NCI-H1930 (cell line): ENCODE measurements at regions not wholly inside any gene's neighbourhood (a gene's known extent, or its start where the extent isn't known, plus 50 kb on each side); places are given as distances from the start of the nearest gene placed in this dataset.
"Not testable (repeated sequence)": the region's sequence is repeated elsewhere in the genome, so short reads cannot be mapped to it uniquely, and the experiment has no call there.

Experiments
- DNase-seq, 2 experiments: peaks; one replicate each; lab custom pipeline; 2025; lab: John Stamatoyannopoulos, UW

DNA sequence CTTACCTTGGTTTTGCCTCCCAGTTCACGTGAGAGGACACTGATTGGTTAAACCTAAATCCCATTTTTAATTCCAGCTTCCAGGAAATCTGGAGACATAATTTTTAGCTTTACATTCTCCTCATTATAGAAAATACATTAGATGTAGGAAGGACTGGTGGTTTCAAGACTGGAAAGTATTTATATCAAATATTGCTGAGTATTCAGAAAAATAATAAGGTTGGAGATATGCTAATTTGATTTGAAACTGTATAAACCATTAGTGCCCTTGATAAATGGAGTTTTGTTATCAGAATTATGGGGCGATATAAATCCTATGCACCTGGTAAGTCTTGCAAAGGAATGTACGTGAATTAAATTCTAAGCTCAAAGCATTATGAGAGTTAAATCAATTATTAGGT lies 218.0 kb upstream of the ADGRL4 start:
- DNase-seq, result no peak

DNA sequence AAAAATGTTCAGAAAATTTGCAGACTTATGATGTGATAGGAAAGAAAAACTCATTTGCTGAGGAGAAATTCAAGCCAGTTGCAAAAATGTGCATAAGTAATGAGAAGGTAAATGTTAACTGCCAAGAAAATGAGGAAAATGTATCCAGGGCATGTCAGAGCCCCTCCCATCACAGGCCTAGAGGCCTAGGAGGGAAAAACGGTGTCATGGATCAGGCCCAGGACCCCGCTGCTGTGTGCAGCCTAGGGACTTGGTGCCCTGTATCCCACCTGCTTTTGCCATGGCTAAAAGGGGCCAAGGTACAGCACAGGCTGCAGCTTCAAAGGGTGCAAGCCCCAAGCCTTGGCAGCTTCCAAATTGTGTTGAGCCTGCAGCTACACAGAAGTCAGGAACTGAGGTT lies 214.0 kb upstream of the ADGRL4 start:
- no peak for DNase-seq

DNA sequence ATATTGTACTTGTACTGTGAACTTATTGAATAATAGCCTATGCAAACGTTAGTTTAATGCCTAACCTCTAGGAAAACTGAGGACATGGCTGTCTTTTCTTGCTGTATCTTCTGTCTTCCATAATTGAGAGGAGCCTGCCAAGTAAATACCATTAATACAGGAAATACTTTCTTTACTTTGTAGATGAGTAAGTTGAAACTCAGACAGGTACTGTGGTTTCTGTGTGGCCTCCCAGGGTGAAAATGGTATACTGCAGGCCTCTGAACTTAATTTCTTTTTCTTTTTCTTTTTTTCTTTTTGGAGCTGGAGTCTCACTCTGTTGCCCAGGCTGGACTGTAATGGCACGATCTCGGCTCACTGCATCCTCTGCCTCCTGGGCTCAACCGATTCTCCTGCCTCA lies 208.8 kb upstream of the ADGRL4 start:
- DNase-seq, result no peak

DNA sequence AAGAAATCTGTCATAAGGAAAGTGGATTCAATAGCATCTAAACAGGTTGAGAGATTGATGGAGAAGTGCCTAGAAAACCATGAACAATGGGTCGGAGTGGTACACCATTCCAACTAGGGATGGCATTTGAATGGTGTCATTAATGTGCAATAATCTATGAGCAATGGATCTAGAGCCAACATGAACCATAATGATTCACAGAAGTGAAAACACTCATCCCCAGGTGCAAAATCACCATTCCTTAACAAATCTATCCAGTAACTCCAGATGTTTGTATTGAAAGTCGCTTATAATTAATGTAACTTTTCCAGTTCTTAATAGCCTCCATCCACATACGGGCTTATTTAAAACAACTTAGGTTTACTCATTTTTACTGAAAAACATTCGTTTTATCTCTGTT lies 201.3 kb upstream of the ADGRL4 start:
- DNase-seq, result no peak

DNA sequence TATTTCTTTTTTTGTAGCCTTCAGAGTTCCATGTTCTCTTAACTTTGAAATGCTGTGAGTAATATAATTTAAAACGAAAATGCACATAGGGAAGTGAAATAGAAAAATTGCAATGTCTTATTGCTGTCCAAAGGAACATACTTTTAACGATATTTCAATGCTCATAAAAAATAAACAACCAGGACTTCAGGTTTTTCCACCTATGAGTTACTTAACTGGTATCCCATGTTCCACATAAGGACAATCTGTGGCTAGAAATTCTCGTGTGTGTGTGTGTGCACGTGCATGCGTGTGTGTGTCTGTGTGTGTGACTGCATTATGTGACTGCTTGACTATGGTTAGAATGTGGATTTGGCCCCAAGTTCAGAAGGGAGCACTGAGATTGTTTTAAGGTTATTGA lies 200.8 kb upstream of the ADGRL4 start:
- DNase-seq, result no peak

DNA sequence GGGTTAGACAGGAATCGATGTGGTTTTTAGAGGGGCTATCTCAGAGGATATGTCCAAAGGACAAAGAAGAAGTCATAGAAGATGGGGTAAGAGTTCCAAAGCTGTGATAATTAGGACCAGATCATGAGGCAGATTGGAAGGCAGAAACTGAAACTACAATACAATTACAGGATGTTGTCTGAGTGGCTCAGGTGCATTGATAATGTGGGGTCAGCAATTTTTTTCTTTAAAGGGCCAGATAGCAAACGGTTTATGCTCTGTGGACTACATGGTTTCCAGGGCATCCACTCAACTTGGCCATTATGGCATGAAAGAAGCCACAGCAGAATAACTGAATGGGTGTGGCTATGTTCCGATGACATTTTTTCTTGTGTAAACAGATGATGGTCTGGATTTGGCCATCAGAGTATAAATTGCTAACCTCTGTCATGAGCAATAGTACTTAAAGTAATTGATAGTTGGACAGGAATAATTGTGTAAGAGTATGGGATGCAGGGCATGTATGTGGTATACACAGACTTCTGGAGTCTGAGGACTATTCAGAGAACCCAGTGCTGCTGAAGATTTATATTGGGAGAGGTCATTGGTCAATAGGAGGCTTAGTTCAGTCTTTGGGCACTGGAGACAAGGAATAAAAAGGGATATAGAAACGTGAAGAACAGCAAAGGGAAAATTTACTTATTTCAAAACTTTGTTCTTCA lies 198.4 kb upstream of the ADGRL4 start:
- no peak for DNase-seq

DNA sequence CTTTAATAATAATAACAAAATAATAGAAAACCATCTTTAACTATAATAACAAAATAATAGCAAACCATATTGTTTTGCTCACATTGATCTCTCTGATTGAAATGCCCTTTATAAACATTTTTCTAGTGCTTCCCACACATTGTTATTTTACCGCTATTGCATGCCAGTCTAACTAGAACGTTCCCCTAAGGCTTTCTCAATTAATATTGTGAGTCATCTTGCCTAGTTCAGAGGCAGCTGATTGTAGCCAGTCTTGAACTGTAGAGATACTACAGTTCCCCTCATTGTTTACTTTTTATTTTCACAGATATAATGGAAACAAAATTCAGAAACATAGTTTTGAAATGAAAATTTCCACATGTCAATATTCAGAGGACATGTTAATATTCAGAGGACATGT lies 192.3 kb upstream of the ADGRL4 start:
- DNase-seq, result no peak

DNA sequence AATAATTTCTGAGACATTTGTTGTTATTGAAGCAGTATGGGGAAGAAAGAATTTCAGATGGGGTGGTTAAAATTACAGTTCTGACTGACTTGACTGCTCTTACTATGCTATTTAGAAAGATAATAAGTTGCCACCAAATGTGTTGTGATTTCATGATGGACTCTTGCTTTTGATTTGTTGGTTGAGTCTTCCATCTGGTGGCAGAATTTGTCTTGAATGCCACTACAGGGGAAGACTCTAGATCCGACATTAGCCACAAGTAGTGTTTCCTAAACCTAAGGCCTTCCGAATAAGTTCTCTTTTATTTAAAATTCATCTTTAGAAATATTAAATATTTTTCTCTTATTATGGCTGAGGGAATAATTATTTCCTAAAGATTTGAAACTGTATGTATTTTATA lies 190.9 kb upstream of the ADGRL4 start:
- DNase-seq, result no peak

DNA sequence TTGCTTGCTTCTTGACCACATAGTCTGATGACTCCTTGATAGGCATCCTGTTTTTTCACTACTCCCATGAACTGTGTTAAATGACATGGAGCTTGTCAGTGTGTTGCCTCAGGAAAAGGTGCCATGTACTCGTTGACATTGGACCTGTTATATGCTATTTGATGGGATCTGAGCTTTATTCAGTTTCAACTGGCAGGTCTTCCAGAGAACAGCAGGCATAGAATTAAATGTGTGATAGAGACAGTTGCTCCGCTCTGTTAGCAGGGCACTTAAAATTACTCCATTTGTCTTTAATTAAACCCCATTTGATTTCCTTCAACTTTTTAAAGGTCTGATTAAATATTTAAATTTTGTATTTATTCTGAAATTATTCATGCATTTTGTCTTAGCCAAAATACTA lies 189.7 kb upstream of the ADGRL4 start:
- no peak for DNase-seq

DNA sequence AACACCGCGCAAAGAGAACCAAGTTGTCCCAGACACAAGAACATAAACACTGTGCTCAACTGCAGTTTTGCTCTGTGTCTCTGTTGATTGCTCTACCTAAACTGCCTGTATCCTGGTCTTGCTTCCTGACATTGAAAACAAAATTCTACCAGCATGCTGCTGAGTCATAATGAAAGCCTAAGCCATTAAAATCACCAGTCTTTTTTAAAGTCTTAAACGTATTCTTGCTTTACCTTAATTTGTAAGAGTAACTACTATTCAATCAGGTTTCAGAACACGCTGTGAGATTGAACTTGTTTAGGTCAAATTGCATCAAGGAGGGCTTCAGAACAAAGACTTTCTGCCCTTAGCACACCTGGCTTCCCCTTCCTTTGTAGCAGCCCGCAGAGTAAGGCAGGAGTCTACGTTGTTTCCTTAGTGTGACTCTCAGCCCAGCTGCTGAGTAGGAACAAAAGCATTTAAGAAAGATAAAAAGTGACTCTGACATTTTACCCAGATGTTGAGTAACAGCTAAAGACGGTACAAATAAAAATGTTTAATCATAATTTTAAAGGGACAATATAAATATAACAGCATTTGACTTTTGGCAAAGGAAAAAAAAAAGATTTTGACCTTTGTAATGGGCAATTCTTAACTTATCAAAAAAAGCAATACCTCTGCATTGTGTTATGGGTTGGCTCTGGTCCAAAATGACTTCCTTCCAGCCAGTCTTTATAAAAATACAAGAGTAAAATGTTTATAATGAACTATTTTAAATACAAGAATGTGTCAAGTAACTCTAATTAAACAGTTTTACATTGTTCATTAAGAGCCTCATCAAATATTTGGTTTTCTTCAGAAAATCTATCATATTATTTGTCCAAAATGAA lies 186.9 kb upstream of the ADGRL4 start:
- no peak for DNase-seq

DNA sequence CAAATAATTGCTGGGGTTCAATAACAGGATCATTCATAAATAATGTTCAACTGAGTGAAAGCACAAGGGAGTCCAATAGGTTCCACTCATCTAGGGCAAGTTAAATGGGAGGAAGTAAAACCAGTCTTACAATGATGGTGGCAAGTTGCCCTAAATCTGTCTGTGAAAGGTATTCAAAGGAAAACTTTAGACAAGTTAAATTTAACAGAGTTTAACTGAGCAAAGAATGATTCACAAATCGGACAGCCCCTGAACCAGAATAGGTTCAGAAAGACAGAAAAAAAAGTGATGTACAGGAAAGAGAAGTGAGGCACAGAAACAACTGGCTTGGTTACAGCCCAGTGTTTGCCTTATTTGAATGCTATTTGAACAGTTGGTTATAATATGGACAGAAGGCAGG lies 183.5 kb upstream of the ADGRL4 start:
- no peak for DNase-seq

DNA sequence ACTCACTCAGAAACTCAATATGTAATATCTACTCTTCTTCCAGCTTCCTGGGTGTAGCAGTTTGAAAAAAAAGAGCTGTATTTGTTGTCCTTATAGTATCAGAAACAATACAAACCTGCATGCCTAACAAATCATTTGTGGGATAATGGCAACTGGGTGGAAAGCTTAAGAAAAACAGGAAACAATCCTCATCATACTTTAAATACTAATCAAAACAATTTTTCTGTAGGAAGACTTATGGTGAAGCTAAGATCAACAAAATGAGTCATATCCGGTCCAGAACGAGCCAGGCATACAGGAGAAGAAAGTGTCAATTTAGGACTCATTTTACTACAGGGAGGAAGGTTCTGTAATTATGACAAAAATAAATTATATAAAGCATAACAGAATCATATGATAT lies 181.8 kb upstream of the ADGRL4 start:
- no peak for DNase-seq

DNA sequence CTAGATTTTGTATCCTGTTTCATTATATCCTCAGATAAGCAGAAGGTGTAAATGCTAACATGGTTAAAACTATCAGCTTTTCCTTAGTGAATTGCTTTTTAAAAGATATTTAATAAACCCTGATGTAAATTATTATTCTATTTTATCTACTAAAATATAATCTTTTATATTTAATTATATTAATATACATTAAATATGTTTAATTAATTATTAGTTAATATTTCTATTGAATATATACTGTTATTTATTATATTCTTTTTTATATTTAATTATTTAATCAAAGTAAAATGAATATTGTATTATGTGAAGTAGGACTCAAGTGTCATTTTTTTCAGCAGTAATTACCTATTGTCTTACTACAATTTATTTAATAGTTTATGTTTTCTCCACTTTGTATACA lies 179.7 kb upstream of the ADGRL4 start:
- DNase-seq, result no peak

DNA sequence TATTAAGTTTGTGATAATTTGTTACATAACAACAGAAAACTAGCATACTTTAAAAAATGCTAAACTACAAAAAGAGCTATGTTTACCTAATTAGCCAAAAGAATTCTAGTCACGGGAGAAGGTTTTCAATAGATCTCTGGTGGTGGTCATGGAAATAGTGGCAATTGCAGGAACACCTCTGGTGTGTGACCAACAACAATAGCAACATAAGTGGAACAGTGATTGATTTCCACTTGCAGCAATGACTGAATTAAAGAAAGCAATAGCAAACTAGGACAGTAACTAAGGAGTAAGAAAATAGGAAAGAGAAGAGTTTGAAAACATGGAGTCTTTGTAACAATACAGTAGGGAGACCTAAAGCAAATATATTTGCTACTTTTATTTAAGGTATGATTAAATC lies 171.3 kb upstream of the ADGRL4 start:
- no peak for DNase-seq

DNA sequence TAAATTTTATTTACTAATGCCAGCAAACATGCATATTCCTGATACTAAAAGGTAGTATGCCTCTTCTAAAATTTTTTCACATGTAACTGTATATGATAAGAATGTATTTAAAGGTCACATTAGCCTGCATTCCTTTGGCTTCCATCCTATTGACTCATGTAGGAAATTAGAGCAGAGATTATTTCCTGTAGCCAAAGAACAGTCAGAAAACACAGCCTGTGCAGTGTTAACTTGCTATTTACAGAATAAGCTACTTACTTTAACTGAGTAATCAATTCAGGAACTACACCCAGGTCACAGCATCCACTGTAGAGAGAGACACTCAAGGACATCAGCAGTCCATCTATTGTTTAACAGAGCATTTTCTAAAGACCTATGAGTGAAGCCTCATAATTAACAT lies 154.5 kb upstream of the ADGRL4 start:
- no peak for DNase-seq

DNA sequence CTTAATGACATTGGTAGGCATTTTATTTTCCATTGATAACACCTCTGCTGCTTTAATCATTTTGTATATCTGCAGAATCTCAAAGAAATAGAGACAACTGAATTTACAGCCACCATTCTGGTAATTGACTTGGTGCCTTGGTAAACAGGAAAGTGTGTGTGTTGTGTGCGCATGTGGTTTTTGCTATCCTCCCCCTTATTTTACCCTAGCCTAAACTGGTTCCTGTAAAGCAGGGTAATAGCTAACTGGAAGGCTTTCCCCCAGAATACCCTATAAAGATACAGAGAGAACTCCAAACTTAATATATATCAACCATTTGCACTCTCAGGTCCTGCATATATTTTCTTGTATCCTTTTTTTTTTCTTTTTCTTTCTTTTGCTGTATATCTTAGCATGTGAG lies 149.5 kb upstream of the ADGRL4 start:
- no peak for DNase-seq

DNA sequence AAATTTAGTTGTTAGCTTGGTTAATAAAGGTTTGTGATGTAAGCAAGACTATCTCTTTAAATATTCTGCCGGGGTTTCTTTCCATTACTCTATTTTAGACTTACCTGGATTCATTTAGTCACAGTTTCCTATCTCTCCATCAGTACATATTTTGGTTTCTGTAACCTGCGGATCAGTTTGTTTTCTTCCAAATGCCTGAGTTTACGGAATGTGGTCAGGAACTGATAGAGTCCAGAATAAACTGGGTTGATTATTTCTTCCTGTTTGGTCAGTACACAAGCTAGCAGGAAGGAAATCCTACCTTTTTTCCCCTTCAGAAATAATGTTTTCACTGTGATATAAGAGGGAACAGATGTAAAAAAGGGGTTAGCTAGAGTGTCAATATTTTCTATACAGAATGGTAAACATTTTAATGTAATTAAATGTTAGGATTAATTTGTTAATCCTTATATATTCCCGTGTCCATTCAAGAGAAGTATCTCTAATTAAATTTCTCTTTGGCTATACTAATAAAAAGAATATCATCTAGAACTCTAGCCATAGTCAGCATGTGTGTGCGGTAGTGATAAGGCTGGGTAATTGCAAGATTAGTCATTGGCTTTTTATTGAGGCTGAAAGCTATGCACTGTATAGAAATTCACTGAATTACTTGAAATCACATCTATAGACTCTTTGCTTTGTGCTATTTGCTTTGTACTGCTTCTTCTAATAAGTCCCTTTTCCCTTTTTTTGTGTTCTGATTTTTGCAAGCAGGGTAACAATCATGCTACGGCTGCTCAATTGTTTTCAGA lies 144.7 kb upstream of the ADGRL4 start:
- DNase-seq, result no peak

DNA sequence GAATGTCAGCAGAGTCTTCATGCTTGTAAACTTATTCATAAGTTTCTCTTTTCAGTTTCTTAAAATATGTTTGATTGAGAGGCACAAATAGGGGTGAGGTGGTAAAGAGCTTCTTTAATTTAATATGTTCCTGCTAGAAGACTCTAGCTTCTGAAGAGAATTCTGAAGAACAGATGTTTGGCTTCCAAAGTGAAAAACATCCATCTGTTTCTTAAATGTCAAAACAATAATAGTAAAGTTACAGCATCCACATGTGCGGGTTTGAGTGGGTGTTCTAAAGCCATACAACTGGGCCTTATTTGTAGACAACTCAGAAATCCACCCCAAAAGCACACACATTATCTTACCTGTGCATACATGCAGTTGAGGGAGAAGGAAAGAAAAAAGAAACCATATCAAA lies 144.0 kb upstream of the ADGRL4 start:
- no peak for DNase-seq

DNA sequence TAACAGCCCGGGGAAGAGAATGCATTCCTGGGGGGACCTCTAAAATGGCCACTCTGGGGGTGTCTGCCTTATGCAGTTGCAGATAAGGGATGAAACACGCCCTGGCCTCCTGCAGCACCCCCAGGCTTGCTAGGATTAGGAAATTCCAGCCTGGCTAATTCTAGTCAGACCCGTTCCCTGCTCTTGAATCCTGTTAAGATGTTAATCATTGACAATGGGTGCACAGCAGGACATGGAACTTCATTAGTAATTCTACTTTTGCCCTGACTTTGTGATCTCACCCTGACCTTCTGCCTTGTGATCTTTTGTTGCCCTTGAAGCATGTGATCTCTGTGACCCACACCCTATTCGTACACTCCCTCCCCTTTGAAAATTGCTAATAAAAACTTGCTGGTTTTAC lies 131.7 kb upstream of the ADGRL4 start:
- DNase-seq, result not testable (repeated sequence)

DNA sequence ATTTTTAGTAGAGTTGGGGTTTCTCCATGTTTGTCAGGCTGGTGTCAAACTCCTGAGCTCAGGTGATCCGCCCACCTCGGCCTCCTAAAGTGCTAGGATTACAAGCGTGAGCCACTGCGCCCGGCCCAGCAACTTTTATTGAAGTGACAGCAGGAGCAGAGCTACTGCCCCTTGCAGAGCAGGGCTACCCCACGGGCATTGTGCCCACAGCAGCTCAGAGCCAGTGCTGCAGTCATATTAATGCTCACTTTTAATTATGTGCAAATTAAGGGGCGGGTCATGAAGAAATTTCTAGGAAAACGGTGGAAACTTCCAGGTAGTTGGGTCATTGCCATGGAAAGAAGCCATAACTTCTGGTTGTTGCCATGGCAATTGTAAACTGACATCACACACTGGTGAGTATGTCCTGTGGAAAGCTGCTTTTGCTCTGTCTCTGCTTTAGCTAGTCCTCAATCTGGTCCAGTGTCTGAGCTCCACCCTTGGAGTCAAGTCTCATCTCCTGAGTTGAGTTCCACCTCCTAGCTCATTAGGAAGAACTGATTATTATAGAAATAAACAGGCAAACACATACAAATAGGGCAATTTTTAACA lies 127.3 kb upstream of the ADGRL4 start:
- DNase-seq, result no peak

DNA sequence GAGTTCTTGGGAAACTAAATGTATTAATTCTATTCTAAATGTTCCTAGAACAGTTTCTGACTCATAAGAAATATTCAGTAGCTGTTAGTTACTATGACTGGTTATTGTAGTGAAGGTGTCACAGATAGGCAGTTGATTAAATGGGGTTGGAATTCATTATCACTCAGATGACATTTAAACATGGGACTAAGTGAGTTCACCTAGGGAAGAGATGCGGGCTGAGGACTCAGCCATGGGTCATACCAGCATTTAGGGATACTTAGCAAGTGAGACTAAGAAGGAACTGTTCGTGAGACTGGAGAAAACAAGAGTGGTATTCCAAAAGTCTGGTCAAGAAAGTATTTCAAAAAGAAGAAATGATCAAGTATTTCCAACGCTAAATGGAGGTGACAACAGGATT lies 125.1 kb upstream of the ADGRL4 start:
- DNase-seq, result no peak

DNA sequence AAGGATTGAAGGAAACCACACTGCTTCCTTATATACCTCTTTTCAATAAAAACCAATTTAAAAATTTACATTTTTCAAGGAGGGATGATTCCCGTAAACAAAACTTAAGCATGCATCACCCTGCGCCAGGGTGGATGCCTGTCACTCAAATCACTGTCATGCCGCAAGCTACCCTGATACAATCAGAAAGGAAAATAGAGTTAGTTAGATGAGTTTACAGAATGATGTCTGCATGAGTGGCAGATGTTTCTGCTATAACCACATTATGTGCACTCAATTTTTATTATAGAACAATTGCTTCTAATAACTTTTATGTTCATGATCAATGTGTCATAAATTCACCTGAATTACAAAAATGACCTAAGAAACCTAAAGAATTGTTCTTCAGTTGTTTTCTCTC lies 123.4 kb upstream of the ADGRL4 start:
- no peak for DNase-seq

DNA sequence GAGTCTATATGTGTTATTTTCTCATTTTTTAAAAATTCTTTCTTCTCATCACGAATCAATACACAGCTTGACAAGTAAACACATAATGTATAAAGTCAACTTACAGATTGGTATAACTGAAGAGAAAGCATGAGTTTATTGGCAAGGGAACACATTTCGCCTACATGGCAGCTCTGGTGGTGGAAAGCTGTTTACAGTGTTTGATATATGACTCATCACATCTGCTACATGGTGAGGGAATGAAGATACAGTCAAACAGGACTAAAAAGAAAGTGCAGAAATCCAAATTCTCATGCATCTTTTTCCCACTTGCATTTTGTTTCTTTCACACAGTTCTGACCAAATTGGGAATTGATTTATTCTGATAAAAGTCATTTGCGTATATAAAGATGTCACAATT lies 122.2 kb upstream of the ADGRL4 start:
- DNase-seq, result no peak
